ENCODE measurements at regions not wholly inside any gene's neighbourhood (a gene's known extent, or its start where the extent isn't known, plus 50 kb on each side); places are given as distances from the start of the nearest gene placed in this dataset.
"Not testable (repeated sequence)": the region's sequence is repeated elsewhere in the genome, so short reads cannot be mapped to it uniquely, and the experiment has no call there.

DNA sequence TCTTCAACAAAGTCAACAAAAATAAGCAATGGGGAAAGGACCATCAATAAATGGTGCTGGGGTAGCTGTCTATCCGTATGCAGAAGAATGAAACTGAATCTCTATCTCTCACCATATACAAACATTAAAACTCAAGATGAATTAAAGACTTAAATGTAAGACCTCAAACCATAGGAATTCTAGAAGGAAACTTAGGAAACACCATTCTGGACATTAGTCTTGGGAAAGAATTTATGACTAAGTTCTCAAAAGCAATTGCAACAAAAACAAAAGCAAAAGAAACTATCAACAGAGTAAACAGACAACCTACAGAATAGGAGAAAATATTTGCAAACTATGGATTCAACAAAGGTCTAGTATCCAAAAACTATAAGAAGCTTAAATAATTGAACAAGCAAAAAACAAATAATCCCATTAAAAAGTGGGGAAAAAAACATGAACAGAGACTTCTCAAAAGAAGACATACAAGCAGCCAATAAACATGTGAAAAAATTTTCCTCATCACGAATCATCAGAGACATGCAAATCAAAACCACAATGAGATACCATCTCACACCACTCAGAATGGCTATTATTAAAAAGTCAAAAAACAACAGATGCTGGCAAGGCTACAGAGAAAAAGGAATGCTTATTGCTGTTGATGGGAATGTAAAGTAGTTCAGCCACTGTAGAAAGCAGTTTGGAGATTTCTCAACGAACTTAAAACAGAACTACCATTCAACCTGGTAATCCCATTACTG is 266.1 kb upstream of the DAAM1 start:
- TF ChIP-seq CTCF (optimal IDR thresholded peaks at IDR 0.05 in 1 of 3, IDR thresholded peaks at IDR 0.05 in 1 of 3, conservative IDR thresholded peaks at IDR 0.05 in 1 of 3; ENCODE audit: extremely low read depth in 1 of 3, insufficient read depth in 2 of 3, low read length in 3 of 3); EZH2 (IDR thresholded peaks at IDR 0.05; ENCODE audit: low read length): not testable (repeated sequence)

Measured in keratinocyte (primary cell).